Endothelial cell (in vitro differentiated cells): ENCODE measurements at regions not wholly inside any gene's neighbourhood (a gene's known extent, or its start where the extent isn't known, plus 50 kb on each side); places are given as distances from the start of the nearest gene placed in this dataset.

Source experiments
- DNase-seq: peaks from one replicate; pipeline ENCODE4 v3.0.0; 2021; ENCODE audit warnings: low spot score
- H3K27ac Mint-ChIP-seq: one replicate; pipeline ENCODE4 v1.8.0; 2021; ENCODE audit warnings: mixed read lengths, inconsistent platforms; ENCODE audit not compliant: unreplicated experiment
- H3K27me3 Mint-ChIP-seq: one replicate; pipeline ENCODE4 v1.8.0; 2021; ENCODE audit warnings: mild to moderate bottlenecking, moderate library complexity, mixed read lengths, inconsistent platforms; ENCODE audit not compliant: unreplicated experiment
- H3K36me3 Mint-ChIP-seq: one replicate; pipeline ENCODE4 v1.8.0; 2021; ENCODE audit warnings: mild to moderate bottlenecking, low read depth, mixed read lengths, inconsistent platforms; ENCODE audit not compliant: unreplicated experiment
- H3K4me1 Mint-ChIP-seq: one replicate; pipeline ENCODE4 v1.8.0; 2021; ENCODE audit warnings: mild to moderate bottlenecking, mixed read lengths, inconsistent platforms; ENCODE audit not compliant: unreplicated experiment
- H3K4me3 Mint-ChIP-seq: one replicate; pipeline ENCODE4 v1.8.0; 2021; ENCODE audit warnings: mild to moderate bottlenecking, mixed read lengths, inconsistent platforms; ENCODE audit not compliant: unreplicated experiment
- H3K9me3 Mint-ChIP-seq: one replicate; pipeline ENCODE4 v1.8.0; 2021; ENCODE audit warnings: mixed read lengths, inconsistent platforms; ENCODE audit not compliant: unreplicated experiment
- TF ChIP-seq, protein P1 (sequence below): fragments of 200-600 bp; sonication (generic); IDR thresholded peaks from one replicate; pipeline ENCODE4 v1.5.0; 2021; ENCODE audit warnings: antibody characterized with exemption; ENCODE audit not compliant: unreplicated experiment

- H3K9me3 Mint-ChIP-seq, result no peaks in the 10 kb centered on the region
- H3K27me3 Mint-ChIP-seq, result no peaks in the 10 kb centered on the region
- no peak overlapping the region for H3K27ac Mint-ChIP-seq
- DNase-seq, result no peak
- H3K4me3 Mint-ChIP-seq, result no peak overlapping the region
- H3K36me3 Mint-ChIP-seq, result no peaks in the 10 kb centered on the region
- TF ChIP-seq, protein P1, sequence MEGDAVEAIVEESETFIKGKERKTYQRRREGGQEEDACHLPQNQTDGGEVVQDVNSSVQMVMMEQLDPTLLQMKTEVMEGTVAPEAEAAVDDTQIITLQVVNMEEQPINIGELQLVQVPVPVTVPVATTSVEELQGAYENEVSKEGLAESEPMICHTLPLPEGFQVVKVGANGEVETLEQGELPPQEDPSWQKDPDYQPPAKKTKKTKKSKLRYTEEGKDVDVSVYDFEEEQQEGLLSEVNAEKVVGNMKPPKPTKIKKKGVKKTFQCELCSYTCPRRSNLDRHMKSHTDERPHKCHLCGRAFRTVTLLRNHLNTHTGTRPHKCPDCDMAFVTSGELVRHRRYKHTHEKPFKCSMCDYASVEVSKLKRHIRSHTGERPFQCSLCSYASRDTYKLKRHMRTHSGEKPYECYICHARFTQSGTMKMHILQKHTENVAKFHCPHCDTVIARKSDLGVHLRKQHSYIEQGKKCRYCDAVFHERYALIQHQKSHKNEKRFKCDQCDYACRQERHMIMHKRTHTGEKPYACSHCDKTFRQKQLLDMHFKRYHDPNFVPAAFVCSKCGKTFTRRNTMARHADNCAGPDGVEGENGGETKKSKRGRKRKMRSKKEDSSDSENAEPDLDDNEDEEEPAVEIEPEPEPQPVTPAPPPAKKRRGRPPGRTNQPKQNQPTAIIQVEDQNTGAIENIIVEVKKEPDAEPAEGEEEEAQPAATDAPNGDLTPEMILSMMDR, result no peak
- H3K4me1 Mint-ChIP-seq, result no peaks in the 10 kb centered on the region
Observed at GRCh38 chr2:147100406-147101035, 744.3 kb upstream of the ACVR2A start.

GRCh38 chr2:147099845-147100244 lies 745.0 kb upstream of the ACVR2A start:
- Mint-ChIP-seq H3K36me3 (no peaks in the 10 kb centered on the region), H3K9me3 (no peaks in the 10 kb centered on the region)

GRCh38 chr2:147098940-147099339 lies 745.9 kb upstream of the ACVR2A start:
- no peaks in the 10 kb centered on the region for H3K27me3 Mint-ChIP-seq
- H3K9me3 Mint-ChIP-seq, result no peaks in the 10 kb centered on the region
- no peak overlapping the region for H3K4me3 Mint-ChIP-seq
- no peak for DNase-seq
- H3K4me1 Mint-ChIP-seq, result no peaks in the 10 kb centered on the region
- H3K36me3 Mint-ChIP-seq, result no peaks in the 10 kb centered on the region
- TF ChIP-seq, protein P1, result no peak
- H3K27ac Mint-ChIP-seq, result no peak overlapping the region

More at GRCh38 chr2:147099845-147100244, 745.0 kb upstream of the ACVR2A start:
- Mint-ChIP-seq H3K27ac (no peak overlapping the region), H3K27me3 (no peaks in the 10 kb centered on the region), H3K4me3 (no peak overlapping the region), H3K4me1 (no peaks in the 10 kb centered on the region)
- TF ChIP-seq, protein P1, result no peak
- no peak for DNase-seq

DNA sequence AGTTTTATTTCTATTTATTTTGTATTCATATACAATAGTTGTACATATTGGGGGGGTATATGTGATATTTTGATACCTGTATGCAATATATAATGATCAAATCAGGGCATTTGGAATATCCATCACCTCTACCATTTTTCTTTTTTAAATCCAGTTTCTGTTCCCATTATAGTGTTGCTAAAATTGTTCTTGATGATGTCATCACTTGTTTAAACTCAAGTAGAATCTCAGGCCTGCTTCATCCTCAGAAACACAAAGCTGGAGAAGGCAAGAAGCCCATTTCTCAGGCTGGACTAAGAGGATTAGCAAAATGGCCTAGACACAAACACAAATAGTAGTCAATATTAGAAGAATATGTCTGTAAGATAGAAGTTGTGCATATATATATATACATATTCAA lies 747.1 kb upstream of the ACVR2A start:
- DNase-seq, result no peak
- Mint-ChIP-seq H3K9me3 (no peaks in the 10 kb centered on the region), H3K27ac (no peak overlapping the region), H3K27me3 (no peaks in the 10 kb centered on the region), H3K36me3 (no peaks in the 10 kb centered on the region), H3K4me1 (no peaks in the 10 kb centered on the region), H3K4me3 (no peak overlapping the region)
- TF ChIP-seq, protein P1, result no peak

DNA sequence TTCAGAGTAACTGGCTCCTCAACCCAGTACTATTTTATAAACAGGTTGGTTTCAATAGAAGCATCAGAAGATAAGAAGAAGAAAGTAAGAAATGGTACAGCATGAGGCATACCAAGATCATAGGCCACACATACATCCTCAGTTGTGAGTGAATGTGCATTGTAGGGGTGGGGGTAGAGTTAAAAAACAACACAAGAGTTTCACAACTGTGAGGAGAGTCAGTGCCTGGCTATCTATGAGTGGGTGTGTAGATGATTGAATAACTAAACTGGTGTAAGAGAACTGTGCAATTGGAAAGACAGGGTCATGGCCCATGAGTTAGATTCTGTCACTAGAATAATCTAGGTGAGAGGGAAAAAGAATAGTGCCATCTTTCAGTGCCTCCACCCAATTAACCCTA lies 748.2 kb upstream of the ACVR2A start:
- TF ChIP-seq, protein P1, result no peak
- Mint-ChIP-seq H3K4me3 (no peak overlapping the region), H3K9me3 (no peaks in the 10 kb centered on the region), H3K4me1 (no peaks in the 10 kb centered on the region), H3K27ac (no peak overlapping the region), H3K36me3 (no peaks in the 10 kb centered on the region), H3K27me3 (no peaks in the 10 kb centered on the region)
- DNase-seq, result no peak
